ENCODE measurements at regions not wholly inside any gene's neighbourhood (a gene's known extent, or its start where the extent isn't known, plus 50 kb on each side); places are given as distances from the start of the nearest gene placed in this dataset.

GRCh38 chr12:47441490-47441889, 264.3 kb downstream of the RPAP3 start:
- Histone ChIP-seq H3K27me3 (ENCODE audit: control insufficient read depth, insufficient read depth, low read length, poor library complexity, severe bottlenecking) (no peaks in the 10 kb centered on the region), H3K4me3 (ENCODE audit: low read length) (no peak overlapping the region), H3K36me3 (ENCODE audit: control insufficient read depth, insufficient read depth, low read length) (no peaks in the 10 kb centered on the region), H3K4me1 (ENCODE audit: control insufficient read depth, insufficient read depth, low read length) (no peaks in the 10 kb centered on the region), H3K27ac (ENCODE audit: low read depth, low read length) (no peak overlapping the region), H3K9me3 (ENCODE audit: control insufficient read depth, low read length) (peaks cover 8% of the 10 kb centered on the region), H3K9ac (ENCODE audit: extremely low read depth, low read length, poor library complexity, severe bottlenecking) (no peak overlapping the region)
- no peaks in the 10 kb centered on the region for H3K4me1 Mint-ChIP-seq
- TF ChIP-seq, protein P1, sequence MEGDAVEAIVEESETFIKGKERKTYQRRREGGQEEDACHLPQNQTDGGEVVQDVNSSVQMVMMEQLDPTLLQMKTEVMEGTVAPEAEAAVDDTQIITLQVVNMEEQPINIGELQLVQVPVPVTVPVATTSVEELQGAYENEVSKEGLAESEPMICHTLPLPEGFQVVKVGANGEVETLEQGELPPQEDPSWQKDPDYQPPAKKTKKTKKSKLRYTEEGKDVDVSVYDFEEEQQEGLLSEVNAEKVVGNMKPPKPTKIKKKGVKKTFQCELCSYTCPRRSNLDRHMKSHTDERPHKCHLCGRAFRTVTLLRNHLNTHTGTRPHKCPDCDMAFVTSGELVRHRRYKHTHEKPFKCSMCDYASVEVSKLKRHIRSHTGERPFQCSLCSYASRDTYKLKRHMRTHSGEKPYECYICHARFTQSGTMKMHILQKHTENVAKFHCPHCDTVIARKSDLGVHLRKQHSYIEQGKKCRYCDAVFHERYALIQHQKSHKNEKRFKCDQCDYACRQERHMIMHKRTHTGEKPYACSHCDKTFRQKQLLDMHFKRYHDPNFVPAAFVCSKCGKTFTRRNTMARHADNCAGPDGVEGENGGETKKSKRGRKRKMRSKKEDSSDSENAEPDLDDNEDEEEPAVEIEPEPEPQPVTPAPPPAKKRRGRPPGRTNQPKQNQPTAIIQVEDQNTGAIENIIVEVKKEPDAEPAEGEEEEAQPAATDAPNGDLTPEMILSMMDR (conservative IDR thresholded peaks at IDR 0.05): no peak
- H3K27me3 Mint-ChIP-seq (ENCODE audit: insufficient read depth): no peaks in the 10 kb centered on the region
- WGBS, 2 experiments (ENCODE audit: insufficient coverage in 1 of 2, insufficient read length in 1 of 2): 80 to 83% methylated on average over 1 of the region's 1 CpG
- DNase-seq: no peak
- H3K27ac Mint-ChIP-seq: no peak overlapping the region
- no peak overlapping the region for H3K4me3 Mint-ChIP-seq
- H3K9me3 Mint-ChIP-seq: peaks cover 48% of the 10 kb centered on the region
- H3K36me3 Mint-ChIP-seq (ENCODE audit: low read depth): no peaks in the 10 kb centered on the region

DNA sequence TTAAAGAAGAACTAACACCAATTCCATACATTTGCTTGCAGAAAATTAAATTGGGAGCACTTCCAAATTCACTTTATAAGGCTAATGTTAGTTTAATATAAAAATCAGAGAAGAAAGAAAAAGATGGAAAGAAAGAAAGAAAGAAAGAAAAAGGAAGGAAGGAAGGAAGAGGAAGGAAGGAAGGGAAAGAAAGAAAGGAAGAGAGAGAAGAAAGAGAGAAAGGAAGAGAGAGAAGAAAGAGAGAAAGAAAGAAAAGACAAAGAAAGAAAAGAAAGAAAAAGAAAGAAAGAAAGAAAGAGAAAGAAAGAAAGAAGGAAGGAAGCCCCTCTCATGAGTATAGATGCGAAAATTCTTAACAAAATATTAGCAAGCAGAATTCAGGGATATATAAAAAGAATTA, 267.7 kb downstream of the RPAP3 start:
- no peak for DNase-seq
- peaks cover 8% of the 10 kb centered on the region for H3K9me3 ChIP-seq (ENCODE audit: control insufficient read depth, low read length)
- H3K4me1 ChIP-seq (ENCODE audit: control insufficient read depth, insufficient read depth, low read length): no peaks in the 10 kb centered on the region
- H3K27me3 Mint-ChIP-seq (ENCODE audit: insufficient read depth): peaks cover 3% of the 10 kb centered on the region
- no peak overlapping the region for H3K4me3 Mint-ChIP-seq
- H3K9me3 Mint-ChIP-seq: peaks cover 52% of the 10 kb centered on the region
- H3K27ac ChIP-seq (ENCODE audit: low read depth, low read length): no peak overlapping the region
- no peaks in the 10 kb centered on the region for H3K36me3 Mint-ChIP-seq (ENCODE audit: low read depth)
- no CpG with 5 or more reads among the region's 1 CpG for WGBS, 2 experiments (ENCODE audit: insufficient coverage in 1 of 2, insufficient read length in 1 of 2)
- H3K4me3 ChIP-seq (ENCODE audit: low read length): no peak overlapping the region
- no peaks in the 10 kb centered on the region for H3K4me1 Mint-ChIP-seq
- H3K27me3 ChIP-seq (ENCODE audit: control insufficient read depth, insufficient read depth, low read length, poor library complexity, severe bottlenecking): no peaks in the 10 kb centered on the region
- TF ChIP-seq, protein P1 (conservative IDR thresholded peaks at IDR 0.05): no peak
- no peak overlapping the region for H3K27ac Mint-ChIP-seq
- no peak overlapping the region for H3K9ac ChIP-seq (ENCODE audit: extremely low read depth, low read length, poor library complexity, severe bottlenecking)
- H3K36me3 ChIP-seq (ENCODE audit: control insufficient read depth, insufficient read depth, low read length): no peaks in the 10 kb centered on the region

DNA sequence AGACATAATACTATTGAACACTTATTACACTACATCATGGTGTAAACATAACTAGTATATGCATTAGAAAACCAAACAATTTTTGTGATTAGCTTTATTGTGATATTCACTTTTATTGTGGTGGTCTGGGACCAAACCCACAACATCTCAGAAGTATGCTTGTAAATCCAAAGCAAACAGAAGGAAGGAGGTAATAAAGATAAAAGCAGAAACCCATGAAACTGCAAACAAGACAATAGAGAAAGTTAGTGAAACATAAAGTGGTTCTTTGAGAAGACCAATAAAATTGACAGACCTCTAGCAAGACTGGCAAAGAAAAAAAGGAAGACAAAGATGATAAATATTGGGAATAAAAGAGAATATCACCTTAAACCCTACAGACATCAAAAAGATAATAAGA, 268.3 kb downstream of the RPAP3 start:
- TF ChIP-seq, protein P1 (conservative IDR thresholded peaks at IDR 0.05): no peak
- H3K9ac ChIP-seq (ENCODE audit: extremely low read depth, low read length, poor library complexity, severe bottlenecking): no peak overlapping the region
- Mint-ChIP-seq H3K36me3 (ENCODE audit: low read depth) (no peaks in the 10 kb centered on the region), H3K4me1 (no peaks in the 10 kb centered on the region), H3K9me3 (peaks cover 48% of the 10 kb centered on the region), H3K27ac (no peak overlapping the region), H3K27me3 (ENCODE audit: insufficient read depth) (peaks cover 3% of the 10 kb centered on the region), H3K4me3 (no peak overlapping the region)
- no peak overlapping the region for H3K4me3 ChIP-seq (ENCODE audit: low read length)
- peaks cover 2% of the 10 kb centered on the region for H3K9me3 ChIP-seq (ENCODE audit: control insufficient read depth, low read length)
- H3K27me3 ChIP-seq (ENCODE audit: control insufficient read depth, insufficient read depth, low read length, poor library complexity, severe bottlenecking): no peaks in the 10 kb centered on the region
- no peaks in the 10 kb centered on the region for H3K4me1 ChIP-seq (ENCODE audit: control insufficient read depth, insufficient read depth, low read length)
- no peak overlapping the region for H3K27ac ChIP-seq (ENCODE audit: low read depth, low read length)
- DNase-seq: no peak
- H3K36me3 ChIP-seq (ENCODE audit: control insufficient read depth, insufficient read depth, low read length): no peaks in the 10 kb centered on the region

Measured in endodermal cell (in vitro differentiated cells).